ENCODE measurements at regions not wholly inside any gene's neighbourhood (a gene's known extent, or its start where the extent isn't known, plus 50 kb on each side); places are given as distances from the start of the nearest gene placed in this dataset.

GRCh38 chr12:17818931-17819330, 271.1 kb downstream of the RERGL start (continued):
- TF ChIP-seq RNF2 (IDR thresholded peaks at IDR 0.05; ENCODE audit: borderline replicate concordance, low read depth, low read length, missing control alignments, poor library complexity, severe bottlenecking) (no peak), CBX5 (IDR thresholded peaks at IDR 0.05; ENCODE audit: low read depth, low read length) (no peak), CHD2 (IDR thresholded peaks at IDR 0.05; ENCODE audit: low read length) (no peak), EP300 (IDR thresholded peaks at IDR 0.05; ENCODE audit: borderline replicate concordance in 1 of 2, low read depth in 2 of 2, low read length in 2 of 2) (no peak), TEAD4 (IDR thresholded peaks at IDR 0.05; ENCODE audit: low read depth, low read length) (no peak)

Data from H1 (cell line).